Ovary (tissue), 7 donors: ENCODE measurements at regions not wholly inside any gene's neighbourhood (a gene's known extent, or its start where the extent isn't known, plus 50 kb on each side); places are given as distances from the start of the nearest gene placed in this dataset.

Experiments
- DNase-seq, 5 donors: peaks; one replicate each; pipeline ENCODE4 v3.0.0-alpha.2; 2019 to 2020
- H3K27ac ChIP-seq, 2 donors: fragments of 200-600 bp; one replicate each; pipeline versions ENCODE4 v1.5.1 to v1.8.0; 2019 to 2022
- H3K27me3 ChIP-seq: fragments of 200-600 bp; one replicate; pipeline ENCODE4 v1.8.0; 2022
- H3K36me3 ChIP-seq: fragments of 200-600 bp; sonication (generic); one replicate; pipeline ENCODE4 v1.5.1; 2019
- H3K4me1 ChIP-seq: one replicate; pipeline ENCODE4 v1.8.1; 2013; ENCODE audit warnings: mild to moderate bottlenecking, moderate library complexity; ENCODE audit not compliant: insufficient read depth
- H3K4me3 ChIP-seq: fragments of 200-600 bp; sonication (generic); one replicate; pipeline ENCODE4 v1.5.1; 2017
- H3K9me3 ChIP-seq, 2 donors: fragments of 200-600 bp in 1 of 2; sonication (generic) in 1 of 2; one replicate each; pipeline versions ENCODE4 v1.5.1 to v1.8.1; 2013 to 2019; ENCODE audit warnings: mild to moderate bottlenecking in 1 of 2, moderate library complexity in 1 of 2
- CTCF ChIP-seq, 3 donors: fragments of 450-650 bp in 2 of 3; fragments of 200-600 bp in 1 of 3; IDR thresholded peaks; one replicate each; pipeline versions ENCODE4 v1.5.1 to v1.8.0; 2016 to 2022; ENCODE audit warnings: antibody characterized with exemption in 3 of 3, mild to moderate bottlenecking in 1 of 3
- EP300 ChIP-seq: sonication (generic); formaldehyde crosslinking; IDR thresholded peaks from one replicate; pipeline ENCODE4 v1.6.1; 2017; ENCODE audit warnings: antibody characterized with exemption
- POLR2A ChIP-seq: fragments of 450-650 bp; IDR thresholded peaks from one replicate; pipeline ENCODE4 v1.6.1; 2017; ENCODE audit warnings: antibody characterized with exemption, mild to moderate bottlenecking, moderate library complexity
- WGBS, 3 donors: extraction: QIAGEN DNeasy Blood & Tissue Kit in 1 of 3; methylation state at CpG; one replicate each; pipeline versions ENCODE4 v1.1.5 to v1.1.7; 2013 to 2017; 5-methylcytosine and 5-hydroxymethylcytosine counted together
- intact Hi-C, 4 donors: fragments of 100-400 bp; cut with DNase I; formaldehyde crosslinking; loops; one replicate each; pipeline versions ENCODE4 v1.11.0 to v1.15.1; 2022 to 2023
- donor health status: DM: no; HTN: no; CAD: no; lungs with moderate emphysema.
- donor health status: DM: no; HTN: no; CAD: no.
- donor health status: Bipolar disorder and iron deficiency.
- donor health status: DM: no; HTN: no; CAD: no.
- donor health status: DM: yes; HTN: yes; CAD: no.

- H3K27me3 ChIP-seq, result no peaks in the 10 kb centered on the region
- H3K27ac ChIP-seq, result no peak overlapping the region
- H3K4me1 ChIP-seq, result no peaks in the 10 kb centered on the region
- H3K4me3 ChIP-seq, result no peak overlapping the region
- no peak for DNase-seq
- no peaks in the 10 kb centered on the region for H3K9me3 ChIP-seq
- intact Hi-C loops, result no loop called here
- 45 to 74% (median 57%) methylated on average over 1 of the region's 1 CpG for WGBS, 3 donors
- TF ChIP-seq CTCF (IDR thresholded peaks at IDR 0.05), result no peak
- no peak for TF ChIP-seq EP300
- TF ChIP-seq POLR2A, result no peak
- H3K36me3 ChIP-seq, result no peaks in the 10 kb centered on the region
These were observed 1146.8 kb downstream of the MAT2B start for GRCh38 chr5:164652276-164652660.

- intact Hi-C loops, result no loop called here
- no peak for DNase-seq
- 74 to 80% (median 78%) methylated on average over 2 of the region's 2 CpGs for WGBS, 3 donors
- Histone ChIP-seq H3K9me3 (no peaks in the 10 kb centered on the region), H3K27ac (no peak overlapping the region), H3K4me3 (no peak overlapping the region), H3K36me3 (no peaks in the 10 kb centered on the region), H3K27me3 (no peaks in the 10 kb centered on the region), H3K4me1 (no peaks in the 10 kb centered on the region)
- TF ChIP-seq EP300 (no peak), POLR2A (no peak), CTCF (IDR thresholded peaks at IDR 0.05) (no peak)
These were observed 1158.0 kb downstream of the MAT2B start for GRCh38 chr5:164663198-164663989.

GRCh38 chr5:164671640-164672039 is 1166.2 kb downstream of the MAT2B start:
- no peaks in the 10 kb centered on the region for H3K4me1 ChIP-seq
- no peak for DNase-seq
- H3K9me3 ChIP-seq, result no peaks in the 10 kb centered on the region
- H3K27ac ChIP-seq, result no peak overlapping the region
- no peak for TF ChIP-seq POLR2A
- TF ChIP-seq EP300, result no peak
- no peak for TF ChIP-seq CTCF (IDR thresholded peaks at IDR 0.05)
- intact Hi-C loops, result no loop called here
- H3K36me3 ChIP-seq, result no peaks in the 10 kb centered on the region
- no peaks in the 10 kb centered on the region for H3K27me3 ChIP-seq
- H3K4me3 ChIP-seq, result no peak overlapping the region
- WGBS, 3 donors, result 66 to 74% (median 69%) methylated on average over 3 of the region's 3 CpGs

- Histone ChIP-seq H3K4me3 (no peak overlapping the region), H3K4me1 (no peaks in the 10 kb centered on the region), H3K27me3 (no peaks in the 10 kb centered on the region), H3K9me3 (no peaks in the 10 kb centered on the region), H3K27ac (no peak overlapping the region), H3K36me3 (no peaks in the 10 kb centered on the region)
- WGBS, 3 donors, result 78 to 93% (median 84%) methylated on average over 4 of the region's 4 CpGs
- TF ChIP-seq POLR2A (no peak), EP300 (no peak), CTCF (IDR thresholded peaks at IDR 0.05) (no peak)
- intact Hi-C loops, result no loop called here
- DNase-seq, result no peak
These were observed 1166.8 kb downstream of the MAT2B start for GRCh38 chr5:164672205-164672604.
